PFSK-1 (cell line): ENCODE measurements at regions not wholly inside any gene's neighbourhood (a gene's known extent, or its start where the extent isn't known, plus 50 kb on each side); places are given as distances from the start of the nearest gene placed in this dataset.

Experiments used
- FOXP2 ChIP-seq: optimal IDR thresholded peaks from 2 replicates; pipeline ENCODE3; 2011; ENCODE audit warnings: borderline replicate concordance, control low read depth, inconsistent platforms; ENCODE audit not compliant: insufficient read depth; ENCODE audit errors: extremely low read length, extremely low read depth
- POLR2AphosphoS5 ChIP-seq: IDR thresholded peaks from 2 replicates; pipeline ENCODE4 v1.6.1; 2012; ENCODE audit warnings: low read depth, mild to moderate bottlenecking, control low read depth, low read length, moderate library complexity
- REST ChIP-seq, 2 experiments: IDR thresholded peaks; 2 replicates each; pipeline versions ENCODE4 v1.6.1 to v1.8.0; 2011 to 2012; ENCODE audit warnings: low read depth in 2 of 2, low read length in 2 of 2, control low read depth in 1 of 2, inconsistent platforms in 1 of 2, mild to moderate bottlenecking in 1 of 2, moderate library complexity in 1 of 2; ENCODE audit not compliant: insufficient read depth in 1 of 2
- SIN3A ChIP-seq: IDR thresholded peaks from 2 replicates; pipeline ENCODE4 v1.6.1; 2012; ENCODE audit warnings: mild to moderate bottlenecking, low read length, moderate library complexity, borderline replicate concordance; ENCODE audit not compliant: insufficient read depth
- TAF1 ChIP-seq: IDR thresholded peaks from 2 replicates; pipeline ENCODE4 v1.6.1; 2012; ENCODE audit warnings: low read length, control low read depth, borderline replicate concordance; ENCODE audit not compliant: insufficient read depth

DNA sequence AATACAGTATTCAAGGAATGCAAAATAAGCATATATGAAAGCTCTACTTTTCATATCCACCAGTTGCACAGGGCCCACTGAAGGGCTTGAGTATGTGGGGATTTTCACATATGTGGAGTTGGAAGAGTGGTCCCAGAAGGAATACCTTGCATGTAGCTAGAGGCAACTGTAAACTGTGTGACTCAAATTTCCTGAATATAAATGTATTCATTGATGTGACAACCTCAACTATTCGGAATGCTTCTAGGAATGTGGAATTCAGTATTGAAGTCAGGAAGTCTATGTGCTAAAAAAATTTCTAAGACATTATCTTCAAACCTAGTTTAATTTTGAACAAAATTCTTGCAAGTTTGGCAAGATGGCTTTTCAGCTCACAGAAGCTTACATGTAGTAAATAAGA lies 695.5 kb upstream of the SEMA3D start:
- no peak for TF ChIP-seq POLR2AphosphoS5
- TF ChIP-seq REST (IDR thresholded peaks at IDR 0.05; ENCODE audit: insufficient read depth in 1 of 2, low read depth in 2 of 2, low read length in 2 of 2), result no peak
- no peak for TF ChIP-seq SIN3A
- no peak for TF ChIP-seq TAF1
- TF ChIP-seq FOXP2, result no peak
